HUDEP-2 (cell line): ENCODE measurements at regions not wholly inside any gene's neighbourhood (a gene's known extent, or its start where the extent isn't known, plus 50 kb on each side); places are given as distances from the start of the nearest gene placed in this dataset.
"Not testable (repeated sequence)": the region's sequence is repeated elsewhere in the genome, so short reads cannot be mapped to it uniquely, and the experiment has no call there.

ENCODE experiments used
- DNase-seq, 76 experiments: peaks; one replicate each; lab custom pipeline; 2025; ENCODE audit not compliant: unreplicated experiment in 76 of 76; lab: John Stamatoyannopoulos, UW

GRCh38 chr12:42892702-42893551, 303.4 kb upstream of the PRICKLE1 start:
- DNase-seq: no peak

- DNase-seq: no peak
Observed at GRCh38 chr12:42887657-42888056, 298.1 kb upstream of the PRICKLE1 start.

- DNase-seq: no peak
Observed at GRCh38 chr12:42886160-42886559, 296.6 kb upstream of the PRICKLE1 start.

- DNase-seq: no peak
Observed at GRCh38 chr12:42885677-42886076, 296.1 kb upstream of the PRICKLE1 start.

- no peak for DNase-seq
Observed at GRCh38 chr12:42884116-42884515, 294.6 kb upstream of the PRICKLE1 start.

- no peak for DNase-seq
Observed at GRCh38 chr12:42873401-42873800, 283.9 kb upstream of the PRICKLE1 start.

- DNase-seq: no peak
Observed at GRCh38 chr12:42871816-42872215, 282.3 kb upstream of the PRICKLE1 start.

GRCh38 chr12:42868291-42868690, 278.7 kb upstream of the PRICKLE1 start:
- DNase-seq: no peak

GRCh38 chr12:42865282-42865681, 275.7 kb upstream of the PRICKLE1 start:
- DNase-seq: no peak

GRCh38 chr12:42862055-42862454, 272.5 kb upstream of the PRICKLE1 start:
- DNase-seq: no peak

- DNase-seq: not testable (repeated sequence)
Observed at GRCh38 chr12:42860331-42860730, 270.8 kb upstream of the PRICKLE1 start.

- no peak for DNase-seq
Observed at GRCh38 chr12:42859612-42860011, 270.1 kb upstream of the PRICKLE1 start.

- no peak for DNase-seq
Observed at GRCh38 chr12:42857106-42857505, 267.6 kb upstream of the PRICKLE1 start.

GRCh38 chr12:42855362-42855950, 265.9 kb upstream of the PRICKLE1 start:
- no peak for DNase-seq

GRCh38 chr12:42854826-42855225, 265.3 kb upstream of the PRICKLE1 start:
- no peak for DNase-seq

- DNase-seq: no peak
Observed at GRCh38 chr12:42854208-42854607, 264.7 kb upstream of the PRICKLE1 start.

- no peak for DNase-seq
Observed at GRCh38 chr12:42853370-42854140, 264.0 kb upstream of the PRICKLE1 start.

- DNase-seq: no peak
Observed at GRCh38 chr12:42846782-42847181, 257.2 kb upstream of the PRICKLE1 start.

- no peak for DNase-seq
Observed at GRCh38 chr12:42834062-42834461, 244.5 kb upstream of the PRICKLE1 start.

- no peak for DNase-seq
Observed at GRCh38 chr12:42828836-42829235, 239.3 kb upstream of the PRICKLE1 start.

- DNase-seq: no peak
Observed at GRCh38 chr12:42824327-42824726, 234.8 kb upstream of the PRICKLE1 start.

GRCh38 chr12:42823679-42824078, 234.1 kb upstream of the PRICKLE1 start:
- no peak for DNase-seq
